ENCODE measurements at regions not wholly inside any gene's neighbourhood (a gene's known extent, or its start where the extent isn't known, plus 50 kb on each side); places are given as distances from the start of the nearest gene placed in this dataset.

- Histone ChIP-seq H3K27me3 (ENCODE audit: low read length) (peaks cover 72% of the 10 kb centered on the region), H3F3A (ENCODE audit: low read length, unreplicated experiment) (no peaks in the 10 kb centered on the region), H3K9me3 (ENCODE audit: low read length) (no peaks in the 10 kb centered on the region), H3K9ac (ENCODE audit: low read length) (no peak overlapping the region), H4K20me1 (ENCODE audit: low read length) (no peaks in the 10 kb centered on the region), H3K9me2 (replicated peaks; ENCODE audit: low read length) (no peaks in the 10 kb centered on the region), H3K4me3 (ENCODE audit: low read length) (no peak overlapping the region), H3K4me1 (ENCODE audit: insufficient read depth, low read length) (no peaks in the 10 kb centered on the region), H3K79me2 (ENCODE audit: low read length) (no peaks in the 10 kb centered on the region), H2AFZ (ENCODE audit: low read length) (no peak overlapping the region), H3K36me3 (ENCODE audit: low read depth, low read length) (no peaks in the 10 kb centered on the region), H3K27ac (ENCODE audit: low read length) (no peak overlapping the region), H3K4me2 (ENCODE audit: low read length) (no peak overlapping the region)
- intact Hi-C loops (cut with micrococcal nuclease), result no loop called here
- ATAC-seq, result no peak
- POLR2A ChIA-PET (ENCODE audit: unreplicated experiment), result no interaction called here
- no peak for TF ChIP-seq CTCF (conservative IDR thresholded peaks at IDR 0.05; ENCODE audit: low read depth, low read length)
- no peak for TF ChIP-seq EZH2 (IDR thresholded peaks at IDR 0.05; ENCODE audit: low read length, unreplicated experiment)
- no peak for TF ChIP-seq EZH2phosphoT487 (IDR thresholded peaks at IDR 0.05; ENCODE audit: borderline replicate concordance, low read length)
- CTCF ChIA-PET, result no interaction called here
- DNase-seq, result no peak
- BruUV-seq (replicated peaks), result no TSS peak
Measured at GRCh38 chr17:70699408-70699807, 530.1 kb downstream of the KCNJ2 start.

- H3K4me3 ChIP-seq (ENCODE audit: low read length), result no peak overlapping the region
- no peaks in the 10 kb centered on the region for H3K36me3 ChIP-seq (ENCODE audit: low read depth, low read length)
- H3K79me2 ChIP-seq (ENCODE audit: low read length), result no peaks in the 10 kb centered on the region
- no peak for ATAC-seq
- intact Hi-C loops (cut with micrococcal nuclease), result no loop called here
- H3F3A ChIP-seq (ENCODE audit: low read length, unreplicated experiment), result no peaks in the 10 kb centered on the region
- no TSS peak for BruUV-seq (replicated peaks)
- ChIA-PET CTCF (no interaction called here), POLR2A (ENCODE audit: unreplicated experiment) (no interaction called here)
- H3K4me1 ChIP-seq (ENCODE audit: insufficient read depth, low read length), result no peaks in the 10 kb centered on the region
- H3K9me2 ChIP-seq (replicated peaks; ENCODE audit: low read length), result no peaks in the 10 kb centered on the region
- no peak overlapping the region for H3K4me2 ChIP-seq (ENCODE audit: low read length)
- DNase-seq, result no peak
- TF ChIP-seq CTCF (conservative IDR thresholded peaks at IDR 0.05; ENCODE audit: low read depth, low read length) (no peak), EZH2 (IDR thresholded peaks at IDR 0.05; ENCODE audit: low read length, unreplicated experiment) (no peak), EZH2phosphoT487 (IDR thresholded peaks at IDR 0.05; ENCODE audit: borderline replicate concordance, low read length) (no peak)
- no peak overlapping the region for H2AFZ ChIP-seq (ENCODE audit: low read length)
- no peaks in the 10 kb centered on the region for H4K20me1 ChIP-seq (ENCODE audit: low read length)
- no peaks in the 10 kb centered on the region for H3K9me3 ChIP-seq (ENCODE audit: low read length)
- no peak overlapping the region for H3K9ac ChIP-seq (ENCODE audit: low read length)
- H3K27ac ChIP-seq (ENCODE audit: low read length), result no peak overlapping the region
- peaks cover 67% of the 10 kb centered on the region for H3K27me3 ChIP-seq (ENCODE audit: low read length)
Measured at GRCh38 chr17:70702683-70703255, 533.4 kb downstream of the KCNJ2 start.

GRCh38 chr17:70709596-70709995 lies 540.3 kb downstream of the KCNJ2 start:
- no TSS peak for BruUV-seq (replicated peaks)
- Histone ChIP-seq H4K20me1 (ENCODE audit: low read length) (no peaks in the 10 kb centered on the region), H3K4me3 (ENCODE audit: low read length) (no peak overlapping the region), H3K9ac (ENCODE audit: low read length) (no peak overlapping the region), H3K79me2 (ENCODE audit: low read length) (no peaks in the 10 kb centered on the region), H3K36me3 (ENCODE audit: low read depth, low read length) (no peaks in the 10 kb centered on the region), H3K4me1 (ENCODE audit: insufficient read depth, low read length) (no peaks in the 10 kb centered on the region), H3K9me3 (ENCODE audit: low read length) (no peaks in the 10 kb centered on the region), H3F3A (ENCODE audit: low read length, unreplicated experiment) (no peaks in the 10 kb centered on the region), H2AFZ (ENCODE audit: low read length) (no peak overlapping the region), H3K9me2 (replicated peaks; ENCODE audit: low read length) (no peaks in the 10 kb centered on the region), H3K27me3 (ENCODE audit: low read length) (peaks cover 60% of the 10 kb centered on the region), H3K27ac (ENCODE audit: low read length) (no peak overlapping the region), H3K4me2 (ENCODE audit: low read length) (no peak overlapping the region)
- intact Hi-C loops (cut with micrococcal nuclease), result no loop called here
- TF ChIP-seq CTCF (conservative IDR thresholded peaks at IDR 0.05; ENCODE audit: low read depth, low read length) (no peak), EZH2 (IDR thresholded peaks at IDR 0.05; ENCODE audit: low read length, unreplicated experiment) (no peak), EZH2phosphoT487 (IDR thresholded peaks at IDR 0.05; ENCODE audit: borderline replicate concordance, low read length) (no peak)
- ChIA-PET POLR2A (ENCODE audit: unreplicated experiment) (no interaction called here), CTCF (no interaction called here)
- DNase-seq, result no peak
- ATAC-seq, result no peak
